GM12878 (cell line): ENCODE measurements at regions not wholly inside any gene's neighbourhood (a gene's known extent, or its start where the extent isn't known, plus 50 kb on each side); places are given as distances from the start of the nearest gene placed in this dataset.

ENCODE experiments used
- BACH1 ChIP-seq: fragments of 450-650 bp; IDR thresholded peaks from 2 replicates; pipeline ENCODE4 v1.6.1; 2017; ENCODE audit warnings: mild to moderate bottlenecking, borderline replicate concordance
- CREB1 ChIP-seq: IDR thresholded peaks from 2 replicates; pipeline ENCODE4 v1.6.1; 2012; ENCODE audit warnings: low read depth, mild to moderate bottlenecking, inconsistent platforms
- POLR2A ChIP-seq: IDR thresholded peaks from 2 replicates; pipeline ENCODE4 v1.6.1; 2011; ENCODE audit warnings: low read depth, mild to moderate bottlenecking, low read length
- SRF ChIP-seq, 2 experiments: IDR thresholded peaks; 2 replicates each; pipeline ENCODE4 v1.6.1; 2011; ENCODE audit warnings: low read depth in 2 of 2, low read length in 2 of 2, mild to moderate bottlenecking in 1 of 2, moderate library complexity in 1 of 2
- TCF7 ChIP-seq: IDR thresholded peaks from 2 replicates; pipeline ENCODE4 v1.6.1; 2014; ENCODE audit warnings: antibody characterized with exemption, borderline replicate concordance
- TF ChIP-seq, protein P1 (sequence below): IDR thresholded peaks from 2 replicates; pipeline ENCODE4 v1.6.1; 2011; ENCODE audit warnings: borderline replicate concordance, low read depth, mild to moderate bottlenecking, moderate library complexity, mixed read lengths, low read length; ENCODE audit not compliant: insufficient read depth; ENCODE audit errors: extremely low read length
- TF ChIP-seq, protein P2 (sequence below), 3 experiments: IDR thresholded peaks in 2 of 3; conservative IDR thresholded peaks in 1 of 3; 2 replicates each; pipeline ENCODE4 v1.5.1; 2011; ENCODE audit warnings: low read depth in 3 of 3, low read length in 3 of 3, mild to moderate bottlenecking in 3 of 3, control low read depth in 2 of 3, moderate library complexity in 2 of 3, inconsistent platforms in 1 of 3, mixed read lengths in 1 of 3; ENCODE audit not compliant: control insufficient read depth in 2 of 3, insufficient read depth in 1 of 3; ENCODE audit errors: extremely low read depth in 1 of 3
- TF ChIP-seq, protein P3 (sequence below): IDR thresholded peaks from 2 replicates; pipeline ENCODE4 v1.6.1; 2011; ENCODE audit warnings: mild to moderate bottlenecking, low read depth, low read length, moderate library complexity; ENCODE audit not compliant: insufficient replicate concordance

DNA sequence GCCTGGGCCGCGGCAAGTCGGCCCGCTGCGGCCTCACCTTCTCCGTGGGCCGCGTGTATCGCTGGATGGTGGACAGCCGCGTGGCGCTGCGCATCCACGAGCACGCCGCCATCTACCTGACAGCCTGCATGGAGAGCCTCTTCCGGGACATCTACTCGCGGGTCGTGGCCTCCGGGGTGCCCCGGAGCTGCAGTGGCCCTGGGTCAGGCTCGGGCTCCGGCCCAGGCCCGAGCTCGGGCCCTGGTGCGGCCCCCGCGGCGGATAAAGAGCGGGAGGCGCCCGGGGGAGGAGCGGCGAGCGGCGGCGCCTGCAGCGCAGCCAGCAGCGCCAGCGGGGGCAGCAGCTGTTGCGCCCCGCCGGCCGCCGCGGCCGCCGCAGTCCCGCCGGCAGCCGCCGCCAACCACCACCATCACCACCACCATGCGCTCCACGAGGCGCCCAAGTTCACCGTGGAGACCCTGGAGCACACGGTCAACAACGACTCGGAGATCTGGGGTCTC is 226.2 kb upstream of the CRY1 start:
- TF ChIP-seq, protein P1, sequence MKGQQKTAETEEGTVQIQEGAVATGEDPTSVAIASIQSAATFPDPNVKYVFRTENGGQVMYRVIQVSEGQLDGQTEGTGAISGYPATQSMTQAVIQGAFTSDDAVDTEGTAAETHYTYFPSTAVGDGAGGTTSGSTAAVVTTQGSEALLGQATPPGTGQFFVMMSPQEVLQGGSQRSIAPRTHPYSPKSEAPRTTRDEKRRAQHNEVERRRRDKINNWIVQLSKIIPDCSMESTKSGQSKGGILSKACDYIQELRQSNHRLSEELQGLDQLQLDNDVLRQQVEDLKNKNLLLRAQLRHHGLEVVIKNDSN: no peak
- TF ChIP-seq TCF7 (no peak), POLR2A (no peak), CREB1 (no peak), BACH1 (no peak), SRF (IDR thresholded peaks at IDR 0.05; ENCODE audit: low read depth in 2 of 2, low read length in 2 of 2) (no peak)
- TF ChIP-seq, protein P2, sequence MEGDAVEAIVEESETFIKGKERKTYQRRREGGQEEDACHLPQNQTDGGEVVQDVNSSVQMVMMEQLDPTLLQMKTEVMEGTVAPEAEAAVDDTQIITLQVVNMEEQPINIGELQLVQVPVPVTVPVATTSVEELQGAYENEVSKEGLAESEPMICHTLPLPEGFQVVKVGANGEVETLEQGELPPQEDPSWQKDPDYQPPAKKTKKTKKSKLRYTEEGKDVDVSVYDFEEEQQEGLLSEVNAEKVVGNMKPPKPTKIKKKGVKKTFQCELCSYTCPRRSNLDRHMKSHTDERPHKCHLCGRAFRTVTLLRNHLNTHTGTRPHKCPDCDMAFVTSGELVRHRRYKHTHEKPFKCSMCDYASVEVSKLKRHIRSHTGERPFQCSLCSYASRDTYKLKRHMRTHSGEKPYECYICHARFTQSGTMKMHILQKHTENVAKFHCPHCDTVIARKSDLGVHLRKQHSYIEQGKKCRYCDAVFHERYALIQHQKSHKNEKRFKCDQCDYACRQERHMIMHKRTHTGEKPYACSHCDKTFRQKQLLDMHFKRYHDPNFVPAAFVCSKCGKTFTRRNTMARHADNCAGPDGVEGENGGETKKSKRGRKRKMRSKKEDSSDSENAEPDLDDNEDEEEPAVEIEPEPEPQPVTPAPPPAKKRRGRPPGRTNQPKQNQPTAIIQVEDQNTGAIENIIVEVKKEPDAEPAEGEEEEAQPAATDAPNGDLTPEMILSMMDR (IDR thresholded peaks at IDR 0.05 in 2 of 3, conservative IDR thresholded peaks at IDR 0.05 in 1 of 3; ENCODE audit: control insufficient read depth in 2 of 3, extremely low read depth in 1 of 3, insufficient read depth in 1 of 3, low read depth in 3 of 3, low read length in 3 of 3): no peak
- TF ChIP-seq, protein P3, sequence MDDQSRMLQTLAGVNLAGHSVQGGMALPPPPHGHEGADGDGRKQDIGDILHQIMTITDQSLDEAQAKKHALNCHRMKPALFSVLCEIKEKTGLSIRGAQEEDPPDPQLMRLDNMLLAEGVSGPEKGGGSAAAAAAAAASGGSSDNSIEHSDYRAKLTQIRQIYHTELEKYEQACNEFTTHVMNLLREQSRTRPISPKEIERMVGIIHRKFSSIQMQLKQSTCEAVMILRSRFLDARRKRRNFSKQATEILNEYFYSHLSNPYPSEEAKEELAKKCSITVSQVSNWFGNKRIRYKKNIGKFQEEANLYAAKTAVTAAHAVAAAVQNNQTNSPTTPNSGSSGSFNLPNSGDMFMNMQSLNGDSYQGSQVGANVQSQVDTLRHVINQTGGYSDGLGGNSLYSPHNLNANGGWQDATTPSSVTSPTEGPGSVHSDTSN: no peak
